Gastrocnemius medialis (tissue), 4 donors: ENCODE measurements at regions not wholly inside any gene's neighbourhood (a gene's known extent, or its start where the extent isn't known, plus 50 kb on each side); places are given as distances from the start of the nearest gene placed in this dataset.
"Not testable (repeated sequence)": the region's sequence is repeated elsewhere in the genome, so short reads cannot be mapped to it uniquely, and the experiment has no call there.

ENCODE experiments used
- CTCF ChIP-seq, 5 experiments: fragments of 450-650 bp in 3 of 5; fragments of 200-600 bp in 2 of 5; sonication (generic) in 2 of 5; IDR thresholded peaks in 4 of 5; conservative IDR thresholded peaks in 1 of 5; 1 replicate in 4 of 5; 2 replicates in 1 of 5; pipeline ENCODE4 v1.5.1; 2016 to 2019; ENCODE audit warnings: antibody characterized with exemption in 5 of 5, mild to moderate bottlenecking in 3 of 5, moderate library complexity in 3 of 5
- POLR2A ChIP-seq, 2 donors: fragments of 450-650 bp; IDR thresholded peaks; one replicate each; pipeline ENCODE4 v1.6.1; 2017; ENCODE audit warnings: antibody characterized with exemption in 2 of 2, mild to moderate bottlenecking in 2 of 2, moderate library complexity in 2 of 2

- not testable (repeated sequence) for TF ChIP-seq CTCF (IDR thresholded peaks at IDR 0.05 in 4 of 5, conservative IDR thresholded peaks at IDR 0.05 in 1 of 5); POLR2A (IDR thresholded peaks at IDR 0.05)
Observed at GRCh38 chr14:106761886-106762816, 1235.8 kb downstream of the TMEM121 start.
